Spleen (tissue), 11 donors: ENCODE measurements at regions not wholly inside any gene's neighbourhood (a gene's known extent, or its start where the extent isn't known, plus 50 kb on each side); places are given as distances from the start of the nearest gene placed in this dataset.

ENCODE experiments used
- DNase-seq: peaks from one replicate; pipeline ENCODE4 v3.0.0-alpha.2; 2020
- H3K27ac ChIP-seq, 8 donors: fragments of 200-600 bp; sonication (generic) in 7 of 8; 1 replicate in 4 of 8; 2 replicates in 4 of 8; pipeline versions ENCODE4 v1.5.0 to v1.8.0; 2016 to 2021; ENCODE audit warnings: inconsistent platforms in 4 of 8, mild to moderate bottlenecking in 4 of 8, moderate library complexity in 1 of 8
- H3K27me3 ChIP-seq, 7 donors: fragments of 200-600 bp; sonication (generic) in 6 of 7; replicated peaks in 1 of 7; 1 replicate in 4 of 7; 2 replicates in 3 of 7; pipeline versions ENCODE4 v1.5.0 to v1.8.0; 2016 to 2021; ENCODE audit warnings: inconsistent platforms in 3 of 7, mild to moderate bottlenecking in 1 of 7
- H3K36me3 ChIP-seq, 6 donors: fragments of 200-600 bp; sonication (generic) in 5 of 6; 1 replicate in 4 of 6; 2 replicates in 2 of 6; pipeline versions ENCODE4 v1.5.0 to v1.8.0; 2016 to 2021; ENCODE audit warnings: inconsistent platforms in 2 of 6
- H3K4me1 ChIP-seq, 6 donors: fragments of 200-600 bp; sonication (generic) in 5 of 6; 1 replicate in 3 of 6; 2 replicates in 3 of 6; pipeline versions ENCODE4 v1.5.0 to v1.8.0; 2016 to 2021; ENCODE audit warnings: inconsistent platforms in 3 of 6
- H3K4me3 ChIP-seq, 8 donors: fragments of 200-600 bp; sonication (generic) in 7 of 8; 1 replicate in 4 of 8; 2 replicates in 4 of 8; pipeline versions ENCODE4 v1.5.0 to v1.8.0; 2016 to 2021; ENCODE audit warnings: inconsistent platforms in 4 of 8, mild to moderate bottlenecking in 4 of 8, moderate library complexity in 2 of 8
- H3K9me3 ChIP-seq, 8 donors: fragments of 200-600 bp; sonication (generic) in 7 of 8; 1 replicate in 4 of 8; 2 replicates in 4 of 8; pipeline versions ENCODE4 v1.5.0 to v1.8.0; 2016 to 2021; ENCODE audit warnings: inconsistent platforms in 4 of 8
- CTCF ChIP-seq, 11 experiments: fragments of 200-600 bp in 7 of 11; fragments of 450-650 bp in 4 of 11; sonication (generic) in 4 of 11; IDR thresholded peaks in 8 of 11; conservative IDR thresholded peaks in 3 of 11; 1 replicate in 7 of 11; 2 replicates in 4 of 11; pipeline versions ENCODE4 v1.4.0 to v1.8.0; 2016 to 2021; ENCODE audit warnings: antibody characterized with exemption in 11 of 11, inconsistent platforms in 4 of 11, mild to moderate bottlenecking in 1 of 11
- POLR2A ChIP-seq, 3 donors: fragments of 450-650 bp; IDR thresholded peaks; one replicate each; pipeline ENCODE4 v1.5.1; 2017; ENCODE audit warnings: antibody characterized with exemption in 3 of 3, mild to moderate bottlenecking in 1 of 3
- POLR2AphosphoS5 ChIP-seq, 3 donors: sonication (generic); formaldehyde crosslinking; IDR thresholded peaks; one replicate each; pipeline ENCODE4 v1.5.1; 2017; ENCODE audit warnings: antibody characterized with exemption in 3 of 3
- WGBS, 5 donors: extraction: QIAGEN DNeasy Blood & Tissue Kit in 3 of 5; methylation state at CpG; one replicate each; pipeline versions ENCODE4 v1.1.5 to v1.1.7; 2013 to 2018; 5-methylcytosine and 5-hydroxymethylcytosine counted together
- intact Hi-C: fragments of 100-400 bp; cut with DNase I; formaldehyde crosslinking; loops from one replicate; pipeline ENCODE4 v1.15.0; 2023; ENCODE audit warnings: low total_unique reads
- donor health status: healthy with polysubstance abuse.
- donor health status: DM: no; HTN: no; CAD: no; lungs with moderate emphysema.
- donor health status: DM: no; HTN: no; CAD: no.
- donor health status: Bipolar disorder and iron deficiency.
- donor health status: healthy.
- donor health status: DM: no; HTN: no; CAD: no.
- donor health status: DM: yes; HTN: yes; CAD: no.

- DNase-seq = no peak
- no peaks in the 10 kb centered on the region for H3K4me1 ChIP-seq
- TF ChIP-seq CTCF (IDR thresholded peaks at IDR 0.05 in 8 of 11, conservative IDR thresholded peaks at IDR 0.05 in 3 of 11) (no peak), POLR2A (IDR thresholded peaks at IDR 0.05) (no peak), POLR2AphosphoS5 (IDR thresholded peaks at IDR 0.05) (no peak)
- WGBS, 5 donors = 54 to 71% (median 69%) methylated on average over 6 of the region's 6 CpGs
- intact Hi-C loops = no loop called here
- no peaks in the 10 kb centered on the region for H3K36me3 ChIP-seq
- H3K27me3 ChIP-seq = no peaks in the 10 kb centered on the region
- no peak overlapping the region for H3K4me3 ChIP-seq
- H3K27ac ChIP-seq = no peak overlapping the region
- H3K9me3 ChIP-seq = no peaks in the 10 kb centered on the region
Measured at GRCh38 chr11:19460718-19461405, 220.1 kb upstream of the E2F8 start.

- Histone ChIP-seq H3K9me3 (no peaks in the 10 kb centered on the region), H3K27ac (no peak overlapping the region), H3K27me3 (no peaks in the 10 kb centered on the region), H3K4me1 (no peaks in the 10 kb centered on the region), H3K4me3 (no peak overlapping the region), H3K36me3 (no peaks in the 10 kb centered on the region)
- no peak for DNase-seq
- TF ChIP-seq CTCF (IDR thresholded peaks at IDR 0.05 in 8 of 11, conservative IDR thresholded peaks at IDR 0.05 in 3 of 11) = no peak
- TF ChIP-seq POLR2AphosphoS5 (IDR thresholded peaks at IDR 0.05) = no peak
- TF ChIP-seq POLR2A (IDR thresholded peaks at IDR 0.05) = no peak
- intact Hi-C loops = no loop called here
Measured at GRCh38 chr11:19459240-19459639, 218.5 kb upstream of the E2F8 start.

GRCh38 chr11:19458721-19459120, 218.0 kb upstream of the E2F8 start:
- H3K36me3 ChIP-seq = no peaks in the 10 kb centered on the region
- intact Hi-C loops = no loop called here
- H3K27ac ChIP-seq = no peak overlapping the region
- no peak for DNase-seq
- TF ChIP-seq CTCF (IDR thresholded peaks at IDR 0.05 in 8 of 11, conservative IDR thresholded peaks at IDR 0.05 in 3 of 11) (no peak), POLR2A (IDR thresholded peaks at IDR 0.05) (no peak), POLR2AphosphoS5 (IDR thresholded peaks at IDR 0.05) (no peak)
- WGBS, 5 donors = 88 to 96% (median 94%) methylated on average over 3 of the region's 3 CpGs
- H3K4me1 ChIP-seq = no peaks in the 10 kb centered on the region
- no peaks in the 10 kb centered on the region for H3K9me3 ChIP-seq
- H3K4me3 ChIP-seq = no peak overlapping the region
- no peaks in the 10 kb centered on the region for H3K27me3 ChIP-seq

GRCh38 chr11:19458231-19458630, 217.5 kb upstream of the E2F8 start:
- H3K27me3 ChIP-seq = no peaks in the 10 kb centered on the region
- TF ChIP-seq POLR2A (IDR thresholded peaks at IDR 0.05) (no peak), CTCF (IDR thresholded peaks at IDR 0.05 in 8 of 11, conservative IDR thresholded peaks at IDR 0.05 in 3 of 11) (no peak), POLR2AphosphoS5 (IDR thresholded peaks at IDR 0.05) (no peak)
- no peaks in the 10 kb centered on the region for H3K36me3 ChIP-seq
- intact Hi-C loops = no loop called here
- no peaks in the 10 kb centered on the region for H3K9me3 ChIP-seq
- no peak for DNase-seq
- H3K27ac ChIP-seq = no peak overlapping the region
- WGBS, 5 donors = 71 to 87% (median 73%) methylated on average over 2 of the region's 2 CpGs
- H3K4me3 ChIP-seq = no peak overlapping the region
- no peaks in the 10 kb centered on the region for H3K4me1 ChIP-seq
